GM19035 (cell line): ENCODE measurements at regions not wholly inside any gene's neighbourhood (a gene's known extent, or its start where the extent isn't known, plus 50 kb on each side); places are given as distances from the start of the nearest gene placed in this dataset.

Source experiments
- ATAC-seq: cut with Tn5 transposase; IDR thresholded peaks from one replicate; pipeline ENCODE4 v1.9.1; 2021; ENCODE audit not compliant: unreplicated experiment

- ATAC-seq = no peak
These were observed 86.1 kb downstream of the ADRA2C start for GRCh38 chr4:3852309-3852708.

- ATAC-seq = no peak
These were observed 86.5 kb downstream of the ADRA2C start for GRCh38 chr4:3852711-3853110.

GRCh38 chr4:3853388-3854035 is 87.3 kb downstream of the ADRA2C start:
- ATAC-seq = no peak

GRCh38 chr4:3854661-3855060 is 88.5 kb downstream of the ADRA2C start:
- no peak for ATAC-seq

GRCh38 chr4:3855646-3856045 is 89.5 kb downstream of the ADRA2C start:
- ATAC-seq = no peak

GRCh38 chr4:3856604-3857204 is 90.5 kb downstream of the ADRA2C start:
- ATAC-seq = no peak

GRCh38 chr4:3857269-3857926 is 91.2 kb downstream of the ADRA2C start:
- ATAC-seq = no peak

GRCh38 chr4:3858046-3858730 is 92.0 kb downstream of the ADRA2C start:
- ATAC-seq = no peak

- ATAC-seq = no peak
These were observed 92.7 kb downstream of the ADRA2C start for GRCh38 chr4:3858765-3859388.

GRCh38 chr4:3859571-3859970 is 93.4 kb downstream of the ADRA2C start:
- ATAC-seq = no peak

GRCh38 chr4:3860061-3860912 is 94.1 kb downstream of the ADRA2C start:
- no peak for ATAC-seq

GRCh38 chr4:3860913-3861636 is 94.9 kb downstream of the ADRA2C start:
- no peak for ATAC-seq

- no peak for ATAC-seq
These were observed 95.8 kb downstream of the ADRA2C start for GRCh38 chr4:3861720-3862639.

- no peak for ATAC-seq
These were observed 96.6 kb downstream of the ADRA2C start for GRCh38 chr4:3862640-3863420.

GRCh38 chr4:3863841-3864741 is 97.9 kb downstream of the ADRA2C start:
- no peak for ATAC-seq

- ATAC-seq = no peak
These were observed 98.8 kb downstream of the ADRA2C start for GRCh38 chr4:3864742-3865721.
